GM21526 (cell line): ENCODE measurements at regions not wholly inside any gene's neighbourhood (a gene's known extent, or its start where the extent isn't known, plus 50 kb on each side); places are given as distances from the start of the nearest gene placed in this dataset.
"Not testable (repeated sequence)": the region's sequence is repeated elsewhere in the genome, so short reads cannot be mapped to it uniquely, and the experiment has no call there.

Experiments used
- ATAC-seq: cut with Tn5 transposase; IDR thresholded peaks from one replicate; pipeline ENCODE4 v1.9.1; 2021; ENCODE audit warnings: moderate library complexity; ENCODE audit not compliant: unreplicated experiment, low FRiP score

DNA sequence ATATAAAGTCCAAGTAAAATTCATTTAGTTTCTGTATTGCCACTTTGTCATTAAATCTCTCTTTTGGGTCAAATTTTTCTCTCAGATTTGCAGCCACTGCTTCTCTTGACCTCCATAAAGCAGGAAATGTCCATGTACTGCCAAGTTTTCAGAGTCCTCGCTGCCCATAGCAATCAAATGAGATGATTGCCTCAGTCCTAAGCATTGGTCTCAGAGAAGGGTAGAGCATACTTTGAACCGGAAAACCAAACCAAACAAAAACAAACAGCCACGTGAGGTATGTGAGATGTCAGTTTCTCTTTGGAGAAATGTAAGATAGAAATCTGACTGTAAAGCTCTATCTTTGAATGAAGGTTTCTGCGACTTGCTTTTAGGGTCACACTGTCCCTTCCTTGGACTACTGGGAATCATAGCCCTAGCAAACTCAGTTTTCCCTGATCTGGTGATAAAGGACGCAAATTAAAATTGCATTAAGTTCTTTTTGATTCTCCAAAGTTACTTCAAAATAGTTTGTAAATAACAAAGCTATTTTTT lies 505.4 kb upstream of the CITED2 start:
- ATAC-seq, result no peak

DNA sequence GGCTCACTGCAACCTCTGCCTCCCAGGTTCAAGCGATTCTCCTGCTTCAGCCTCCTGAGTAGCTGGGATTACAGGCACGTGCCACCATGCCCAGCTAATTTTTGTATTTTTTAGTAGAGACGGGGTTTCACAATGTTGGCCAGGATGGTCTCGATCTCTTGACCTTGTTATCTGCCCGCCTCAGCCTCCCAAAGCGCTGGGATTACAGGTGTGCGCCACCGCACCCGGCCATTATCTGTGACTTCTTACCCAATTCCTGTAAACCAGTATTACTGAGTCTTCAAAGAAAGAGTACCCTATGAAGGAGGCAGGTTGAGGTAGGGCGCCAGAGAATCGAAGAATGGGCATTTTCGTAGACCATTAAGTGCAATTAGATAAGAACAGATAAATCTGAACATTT lies 504.8 kb upstream of the CITED2 start:
- ATAC-seq, result not testable (repeated sequence)

DNA sequence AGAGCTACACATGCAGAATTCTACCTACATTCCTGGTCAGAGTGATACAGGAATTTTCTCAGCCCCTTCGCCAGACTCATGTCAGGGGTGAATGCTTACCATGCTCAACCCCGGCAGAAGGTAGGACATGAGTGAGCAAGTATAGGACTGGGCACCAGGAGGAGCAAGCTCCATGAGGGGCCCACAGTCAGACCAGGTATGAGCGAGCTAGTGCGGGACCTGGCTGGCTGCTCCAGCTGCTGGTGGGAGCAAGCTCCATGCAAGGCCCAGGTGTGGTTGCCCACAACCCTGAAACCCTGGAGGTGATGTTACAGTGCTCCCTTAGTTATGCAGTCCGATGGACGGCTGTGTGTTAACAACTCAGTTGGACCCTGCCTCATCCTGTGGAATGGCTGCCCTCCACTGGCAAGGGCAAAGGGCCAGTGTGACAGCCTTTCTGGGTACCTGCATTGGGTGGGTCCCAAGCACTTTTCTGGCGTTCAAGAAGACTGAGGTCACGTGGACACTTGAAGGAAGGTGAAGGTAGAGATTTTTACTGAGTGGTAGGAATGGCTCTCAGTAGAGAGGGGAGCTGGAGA lies 503.5 kb upstream of the CITED2 start:
- no peak for ATAC-seq

DNA sequence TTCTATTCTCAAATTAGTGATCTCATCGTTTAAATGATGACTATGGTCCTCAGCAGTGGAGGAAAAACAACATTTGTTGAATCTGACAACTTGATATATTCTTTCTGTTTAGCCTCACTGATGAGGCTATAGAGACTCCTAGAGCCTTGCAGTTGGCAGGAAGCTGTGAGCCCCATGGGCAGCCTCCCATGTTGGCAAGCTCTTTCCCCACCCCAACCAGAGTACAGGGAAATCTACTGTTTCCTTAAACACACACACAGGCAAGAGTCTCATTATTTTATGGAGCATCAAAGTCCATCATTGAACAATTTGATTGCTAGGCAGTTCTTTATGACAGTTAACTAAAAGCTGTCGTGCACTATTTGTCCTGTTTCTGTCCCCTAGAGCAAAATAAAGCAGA lies 498.2 kb upstream of the CITED2 start:
- no peak for ATAC-seq

DNA sequence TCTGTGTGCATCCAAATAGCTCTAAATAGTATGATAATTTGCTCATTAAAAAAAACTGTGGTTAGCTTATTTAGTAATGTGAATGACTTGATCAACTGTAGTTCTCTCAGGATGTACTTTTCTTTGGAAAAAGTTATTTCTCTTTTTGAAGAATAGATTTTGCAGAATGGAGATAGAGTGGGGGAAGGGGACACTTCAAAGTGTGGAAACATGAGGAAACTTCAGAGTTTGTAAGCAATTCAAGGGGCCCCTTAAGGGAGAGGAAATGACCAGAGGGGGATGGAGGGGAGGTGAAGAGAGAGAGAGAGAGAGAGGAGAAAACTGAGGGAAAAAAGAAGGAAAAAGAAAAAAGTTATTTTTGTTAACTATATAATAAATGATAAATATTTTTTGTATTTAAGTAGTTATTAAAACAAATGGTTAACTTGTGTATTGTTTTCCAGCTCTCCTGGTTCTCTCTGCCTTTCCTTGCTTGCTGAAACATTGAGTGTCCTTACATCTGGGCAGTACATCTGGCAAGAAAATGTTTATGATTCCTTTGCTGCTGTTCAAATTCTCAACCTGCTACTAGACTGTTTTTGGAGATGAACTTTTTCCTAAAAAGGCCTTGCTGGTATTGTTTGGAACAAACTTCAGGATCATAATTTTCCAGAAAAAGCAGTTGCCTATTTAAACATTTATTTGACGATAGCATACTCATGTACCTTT lies 497.5 kb upstream of the CITED2 start:
- ATAC-seq, result no peak

DNA sequence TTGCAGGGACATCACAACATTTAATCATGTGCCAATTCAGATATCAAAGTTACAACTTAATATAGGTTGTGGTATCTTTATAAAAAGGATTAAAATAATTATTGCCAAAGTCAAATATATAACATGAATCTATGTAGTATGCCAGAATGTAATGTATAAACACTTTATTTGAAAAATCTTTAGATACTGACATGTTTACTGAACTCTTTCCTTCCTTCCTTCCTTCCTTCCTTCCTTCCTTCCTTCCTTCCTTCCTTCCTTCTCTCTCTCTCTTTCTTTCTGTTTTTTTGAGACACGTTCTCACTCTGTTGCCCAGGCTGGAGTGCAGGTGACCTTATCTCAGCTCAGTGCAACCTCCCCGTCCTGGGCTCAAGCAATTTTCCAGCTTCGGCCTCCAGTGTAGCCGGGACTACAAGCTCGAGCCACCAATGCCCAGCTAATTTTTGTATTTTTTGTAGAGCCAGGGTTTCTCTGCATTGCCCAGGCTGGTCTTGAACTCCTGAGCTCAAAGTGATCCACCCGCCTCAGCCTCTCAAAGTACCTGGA lies 496.8 kb upstream of the CITED2 start:
- ATAC-seq, result no peak

DNA sequence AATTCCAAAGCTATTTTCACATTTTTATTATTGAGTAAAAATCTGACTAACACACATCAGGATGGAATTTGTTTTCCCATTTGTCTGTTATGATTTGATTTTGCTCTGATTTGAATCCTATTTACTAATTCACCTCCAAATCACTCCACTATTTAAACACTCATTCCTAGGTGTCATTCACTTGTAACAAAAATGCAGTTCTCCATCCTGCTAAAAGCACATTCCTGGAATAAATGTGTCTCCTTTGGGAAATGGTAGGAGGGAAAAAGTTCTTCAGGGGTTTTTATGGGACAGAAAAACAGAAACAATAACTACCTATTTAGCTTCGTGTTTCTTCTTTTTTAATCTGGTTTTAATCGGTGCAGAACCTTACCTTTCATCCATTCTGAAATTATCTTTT lies 494.1 kb upstream of the CITED2 start:
- ATAC-seq, result no peak

DNA sequence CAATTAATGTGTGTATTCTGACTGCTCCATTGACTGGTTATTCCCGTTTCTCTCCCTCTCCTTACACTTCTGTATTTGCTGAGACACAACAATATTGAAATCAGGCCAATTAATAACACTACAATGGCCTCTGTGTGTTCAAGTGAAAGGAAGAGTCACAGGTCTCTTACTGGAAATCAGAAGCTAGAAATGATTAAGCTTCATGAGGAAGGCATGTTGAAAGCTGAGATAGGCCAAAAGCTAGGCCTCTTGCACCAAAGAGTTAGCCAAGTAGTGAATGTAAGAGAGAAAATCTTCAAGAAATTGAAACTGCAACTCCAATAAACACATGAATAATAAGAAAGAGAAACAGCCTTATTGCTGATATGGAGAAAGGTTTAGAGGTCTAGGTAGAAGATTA lies 489.5 kb upstream of the CITED2 start:
- ATAC-seq, result no peak

DNA sequence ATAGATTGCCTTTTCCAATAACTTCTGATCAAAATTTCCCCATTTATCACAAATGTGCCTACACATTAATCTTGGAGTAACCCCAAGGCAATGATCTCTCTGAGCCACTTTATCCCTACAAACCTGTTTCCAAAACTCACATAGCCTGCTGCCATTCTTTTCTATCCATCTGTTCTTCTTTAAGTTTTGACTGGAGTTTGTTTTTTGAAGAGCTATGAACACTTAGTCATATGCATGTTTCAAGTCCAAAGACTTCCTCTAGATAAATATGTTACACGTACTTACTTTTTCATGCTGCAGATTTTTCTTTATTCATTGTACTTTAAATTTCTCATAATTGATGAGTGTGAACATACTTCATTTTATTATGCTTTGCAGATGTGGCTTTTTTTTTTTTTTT lies 488.9 kb upstream of the CITED2 start:
- ATAC-seq, result no peak

DNA sequence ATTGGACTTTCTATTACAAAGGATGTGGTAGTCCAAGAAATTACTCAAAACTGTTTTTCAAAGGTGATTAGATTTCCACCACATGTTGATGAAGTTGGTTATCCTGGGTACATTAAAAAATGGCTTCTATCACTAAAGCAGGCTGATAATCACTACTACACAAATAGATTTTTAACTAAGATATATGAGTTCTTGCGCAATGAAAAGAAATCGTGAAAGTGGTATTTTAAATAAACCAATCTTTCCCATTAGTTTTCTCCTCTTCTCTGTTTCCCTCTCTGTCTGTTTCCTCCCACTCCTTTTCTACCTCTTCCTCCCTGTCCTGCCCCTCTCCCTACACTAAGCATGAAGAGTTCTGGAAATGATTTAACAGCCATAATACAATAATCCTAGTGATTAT lies 487.9 kb upstream of the CITED2 start:
- ATAC-seq, result no peak

DNA sequence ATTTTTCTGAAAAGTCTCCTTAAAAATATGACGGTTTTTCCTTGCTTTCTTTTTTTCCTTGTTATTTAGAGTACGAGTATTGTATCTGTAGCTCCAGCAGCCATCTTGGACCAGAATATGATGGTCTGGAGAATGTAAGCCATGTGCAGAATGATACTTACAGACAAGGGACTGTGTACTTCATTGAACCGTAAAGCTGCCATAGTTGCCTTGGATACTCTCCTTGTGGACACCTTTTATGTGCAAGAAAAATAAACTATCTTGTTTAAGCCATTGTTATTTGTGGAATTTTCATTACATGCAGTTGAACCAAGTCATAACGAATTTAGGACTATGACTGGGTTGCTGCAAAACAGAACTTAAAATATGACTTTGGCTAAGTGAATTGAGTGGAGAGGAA lies 485.8 kb upstream of the CITED2 start:
- no peak for ATAC-seq

DNA sequence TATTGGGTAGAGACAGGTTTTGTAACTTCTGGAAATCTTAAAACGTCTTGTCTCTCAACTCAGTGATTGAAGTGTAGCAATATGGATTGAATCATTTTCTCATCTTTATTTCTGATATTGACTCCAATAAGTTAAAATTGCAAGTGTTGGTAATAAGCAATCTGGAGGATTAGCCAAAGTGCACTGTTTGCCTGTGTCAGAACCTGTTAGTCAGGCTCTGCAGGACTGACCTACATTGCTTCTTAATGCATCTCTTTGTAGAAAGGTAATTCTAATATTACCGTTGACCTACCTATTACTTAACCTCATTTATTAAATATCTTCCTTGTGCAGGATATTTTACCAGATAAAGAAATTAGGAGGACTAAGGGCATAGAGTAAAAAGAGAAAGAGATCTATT lies 484.0 kb upstream of the CITED2 start:
- ATAC-seq, result no peak

DNA sequence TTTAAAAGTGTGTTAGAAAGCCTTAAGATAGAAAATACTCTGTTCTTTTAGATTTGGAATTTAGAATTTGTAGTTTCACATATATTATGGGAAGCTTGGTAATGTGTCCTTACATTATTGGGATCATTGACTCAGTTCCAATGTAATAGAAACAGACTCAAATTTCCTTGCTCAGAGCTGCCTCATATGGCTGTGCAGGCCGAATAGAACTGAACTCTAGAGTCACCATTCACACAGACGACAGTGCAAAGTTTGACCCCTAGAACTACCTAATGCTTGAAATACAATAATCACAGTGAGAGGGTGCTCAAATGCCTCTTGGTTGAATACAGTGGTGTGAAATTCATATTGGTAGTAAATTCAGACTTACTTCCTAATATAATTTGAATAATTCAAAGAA lies 482.7 kb upstream of the CITED2 start:
- no peak for ATAC-seq

DNA sequence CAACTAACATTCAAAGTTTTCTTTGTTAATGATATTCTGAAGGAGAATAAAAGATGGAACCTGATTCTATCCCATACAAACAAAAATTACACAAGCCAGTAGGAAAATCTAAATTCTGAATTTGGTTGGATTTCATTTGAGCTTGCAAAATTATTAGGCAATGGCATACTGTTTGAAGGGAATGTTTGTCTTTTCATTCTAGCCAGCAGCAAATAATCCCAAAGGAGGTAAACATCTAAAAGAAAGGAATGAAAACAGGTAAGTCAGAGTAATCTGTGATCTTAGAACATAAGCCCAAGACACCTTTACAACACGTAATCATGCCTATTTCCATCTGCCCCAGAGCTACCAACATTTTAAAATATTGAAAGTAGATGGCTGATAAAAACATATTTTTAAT lies 482.1 kb upstream of the CITED2 start:
- no peak for ATAC-seq

DNA sequence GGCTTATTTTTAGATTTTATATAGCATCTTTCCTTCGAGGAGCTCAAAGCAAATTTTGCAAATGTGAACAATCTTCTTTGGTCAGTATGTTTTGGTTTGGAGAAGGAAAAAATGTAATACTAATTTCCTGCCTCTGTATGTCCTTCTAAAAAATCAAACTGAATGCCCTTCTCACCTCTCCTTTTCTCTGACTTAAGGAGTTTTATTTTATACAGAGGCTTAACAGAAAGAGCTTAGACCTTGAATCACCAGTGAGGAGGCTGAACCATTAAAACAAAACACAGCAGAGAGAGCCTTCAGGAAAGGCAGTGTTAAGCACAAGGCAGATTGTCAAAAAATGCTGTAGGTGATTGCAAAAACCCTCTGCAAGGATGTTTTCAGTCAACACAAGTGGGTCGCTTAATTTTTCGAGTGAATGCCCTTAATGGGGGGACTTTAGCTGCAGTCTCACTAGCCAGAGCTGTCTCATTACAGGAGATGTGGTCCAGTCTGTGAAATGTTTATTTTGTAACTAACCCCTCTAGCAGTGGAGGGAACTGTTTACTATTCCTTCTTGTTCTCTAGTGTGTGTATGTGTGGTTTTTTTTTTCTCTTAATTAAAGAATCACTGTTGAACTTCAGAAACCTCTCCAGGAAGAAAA lies 481.3 kb upstream of the CITED2 start:
- ATAC-seq, result no peak

DNA sequence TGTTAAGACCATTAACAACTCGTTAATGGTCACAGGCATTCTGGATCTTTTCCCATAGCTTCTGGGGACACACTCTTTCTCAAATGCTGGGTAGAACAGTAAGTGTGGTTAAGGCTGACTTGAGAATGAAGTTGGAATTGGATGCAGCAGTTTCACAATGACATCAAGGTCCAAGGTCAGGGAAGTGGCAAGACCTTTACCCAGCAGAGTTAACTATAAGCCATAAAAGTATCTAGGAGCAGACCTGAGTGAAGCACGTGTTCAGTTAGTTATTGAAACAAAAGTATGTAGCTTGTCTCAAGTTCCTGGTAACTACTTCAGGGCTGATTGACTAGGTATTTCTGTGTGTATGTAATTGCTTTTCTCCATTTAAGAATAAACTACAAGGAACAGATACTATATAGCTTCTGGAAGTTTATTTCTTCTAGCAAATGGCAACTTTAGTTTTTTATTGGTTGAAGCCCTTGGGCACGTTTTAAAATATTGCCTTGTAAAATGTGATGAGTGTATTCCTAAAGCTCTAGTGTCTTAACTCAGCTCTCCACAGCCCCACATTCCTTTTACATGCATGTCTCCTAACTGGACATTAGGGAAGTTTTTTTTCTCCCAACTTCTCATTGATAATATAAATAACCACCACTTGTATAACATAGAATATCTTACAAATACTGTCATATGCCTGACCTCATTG lies 479.0 kb upstream of the CITED2 start:
- ATAC-seq, result no peak

DNA sequence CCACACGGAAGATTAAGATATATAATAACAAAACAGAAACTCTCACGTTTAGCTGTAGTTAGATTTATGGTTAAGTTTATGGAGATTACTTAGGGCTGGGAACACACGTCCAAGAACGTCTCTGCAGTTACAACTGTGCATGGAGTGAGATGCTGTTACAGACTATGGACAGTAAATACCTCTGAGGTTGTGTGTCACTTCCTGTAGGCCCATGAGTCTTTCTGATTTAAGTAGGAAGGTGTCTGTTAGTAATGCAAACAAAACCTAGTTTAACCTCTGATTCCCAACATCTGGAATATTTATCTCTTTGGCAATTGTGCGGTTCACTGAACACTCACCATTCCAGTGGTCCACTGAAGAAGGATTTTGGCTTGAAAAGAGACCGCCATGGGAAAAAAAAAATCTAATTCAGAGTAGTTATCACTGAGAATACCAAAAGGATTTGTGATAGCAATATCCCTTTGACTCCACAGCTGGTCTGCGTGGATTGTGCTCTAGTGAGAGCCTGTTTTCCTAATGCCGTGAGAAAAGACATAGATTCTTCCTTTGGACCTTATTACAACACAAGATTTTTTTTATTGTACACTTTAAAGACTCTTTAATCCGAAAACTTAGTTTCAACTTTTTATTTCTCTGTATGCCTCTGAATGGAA lies 478.2 kb upstream of the CITED2 start:
- no peak for ATAC-seq

DNA sequence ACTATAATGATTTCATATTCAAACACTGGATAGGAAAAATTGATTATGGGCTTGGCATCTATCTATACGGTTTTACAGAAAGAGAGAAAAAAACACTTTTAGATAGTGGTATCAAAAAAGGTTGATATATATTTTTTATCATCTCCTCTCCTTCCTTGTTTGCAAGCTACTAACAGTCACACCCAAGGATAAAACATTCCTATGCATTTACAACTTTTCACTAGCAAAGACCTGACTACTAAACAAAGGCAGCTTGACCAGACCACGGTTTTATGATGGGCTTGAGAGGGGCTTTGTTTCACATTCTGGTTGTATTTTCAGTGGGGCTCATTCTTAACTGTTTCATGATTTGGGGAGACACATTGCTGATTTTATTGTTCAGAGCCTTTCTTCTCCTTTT lies 477.6 kb upstream of the CITED2 start:
- ATAC-seq, result no peak

DNA sequence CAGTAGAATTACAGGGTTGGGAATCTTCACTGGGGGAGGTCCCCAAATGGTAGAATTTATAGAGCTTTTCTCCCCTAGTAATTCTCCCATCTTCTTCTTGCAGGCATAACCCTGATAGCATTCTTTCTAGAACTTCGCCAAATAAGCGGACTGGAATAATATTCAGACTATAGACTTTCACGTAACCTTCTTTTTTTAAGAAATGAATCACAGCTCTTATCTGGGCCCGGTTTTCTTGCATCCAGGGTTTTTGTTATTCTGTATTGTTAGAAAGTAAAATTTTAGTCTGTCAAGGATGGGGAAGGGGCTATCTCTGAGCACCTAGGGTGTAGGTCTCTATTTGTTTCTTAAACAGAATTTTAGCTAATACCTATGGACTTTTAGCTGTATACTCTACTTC lies 476.8 kb upstream of the CITED2 start:
- no peak for ATAC-seq

DNA sequence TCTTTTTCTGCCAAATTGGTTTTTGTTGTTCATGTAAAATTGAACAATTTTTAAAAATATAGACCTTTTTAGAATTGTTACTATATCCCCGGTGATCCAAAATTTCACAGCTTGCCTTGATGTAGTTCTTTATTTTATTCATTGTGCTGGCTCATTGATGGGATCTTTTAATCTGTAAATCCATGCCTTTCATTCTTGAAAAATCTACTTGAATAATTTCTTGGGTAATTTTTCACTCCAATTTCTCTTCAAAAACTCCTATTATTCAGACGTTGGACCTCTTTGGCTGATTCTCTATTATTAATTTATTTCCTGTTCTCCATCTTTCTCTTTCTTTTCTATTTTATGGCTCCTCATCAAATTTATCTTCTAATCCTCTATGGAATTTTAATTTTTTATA lies 476.1 kb upstream of the CITED2 start:
- no peak for ATAC-seq

DNA sequence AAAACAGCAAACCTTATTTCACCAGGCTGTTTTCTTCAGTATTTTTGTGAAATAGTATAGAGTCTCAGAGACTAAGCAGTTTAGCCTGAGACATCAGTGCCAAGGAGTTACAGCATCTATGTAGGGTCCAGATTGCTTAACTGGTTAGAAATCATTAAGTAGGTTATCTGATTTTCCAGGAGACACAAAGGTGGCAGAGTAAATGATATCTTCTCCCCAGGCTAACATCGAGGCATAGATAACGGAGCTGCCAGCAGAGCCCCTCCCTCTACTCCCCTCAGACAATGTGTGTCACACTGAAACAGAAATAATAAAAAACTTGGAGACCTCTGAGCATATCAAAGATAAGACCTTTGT lies 473.0 kb upstream of the CITED2 start:
- no peak for ATAC-seq
